ENCODE measurements at regions not wholly inside any gene's neighbourhood (a gene's known extent, or its start where the extent isn't known, plus 50 kb on each side); places are given as distances from the start of the nearest gene placed in this dataset.

DNA sequence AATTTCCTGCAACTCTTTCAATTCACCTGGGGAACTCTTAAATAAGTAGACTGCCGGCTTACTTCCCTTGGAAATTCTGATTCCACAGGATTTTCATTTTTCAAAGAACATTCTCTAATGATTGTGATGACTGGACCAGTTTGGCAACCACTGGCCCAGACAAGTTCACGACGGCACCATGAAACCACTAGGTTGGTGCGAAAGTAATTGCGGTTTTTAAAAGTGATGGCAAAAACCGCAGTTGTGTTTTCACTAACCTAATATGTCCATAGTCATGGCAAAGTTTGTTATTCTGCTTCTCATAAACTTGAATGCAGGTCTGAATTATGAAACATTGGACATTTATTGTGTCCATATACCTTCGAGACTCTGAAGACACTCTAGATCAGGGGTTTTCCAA lies 317.2 kb downstream of the IRX1 start:
- ATAC-seq (ENCODE audit: poor library complexity) (no peak), DNase-seq (no peak)
- intact Hi-C loops (cut with DNase I): no loop called here

DNA sequence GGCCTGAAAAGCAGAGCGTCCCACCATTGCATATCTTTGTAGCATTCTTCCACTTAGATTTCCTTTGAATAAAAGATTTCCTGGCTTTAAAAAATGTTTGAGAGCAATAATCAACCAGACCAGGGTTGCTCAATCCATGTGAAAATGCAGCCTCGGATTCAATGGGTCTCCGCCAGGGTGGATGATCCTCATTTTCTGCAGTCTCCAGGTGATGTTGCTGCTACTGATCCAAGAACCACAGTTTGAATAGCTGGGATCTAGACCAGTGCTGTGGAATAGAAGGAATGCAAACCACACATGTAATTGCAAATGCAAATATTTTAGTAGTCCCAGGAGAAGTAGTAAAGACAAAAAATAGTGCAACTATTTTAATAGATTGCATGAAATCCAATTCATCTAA lies 317.6 kb downstream of the IRX1 start:
- DNase-seq: no peak
- no peak for ATAC-seq (ENCODE audit: poor library complexity)
- intact Hi-C loops (cut with DNase I): no loop called here

DNA sequence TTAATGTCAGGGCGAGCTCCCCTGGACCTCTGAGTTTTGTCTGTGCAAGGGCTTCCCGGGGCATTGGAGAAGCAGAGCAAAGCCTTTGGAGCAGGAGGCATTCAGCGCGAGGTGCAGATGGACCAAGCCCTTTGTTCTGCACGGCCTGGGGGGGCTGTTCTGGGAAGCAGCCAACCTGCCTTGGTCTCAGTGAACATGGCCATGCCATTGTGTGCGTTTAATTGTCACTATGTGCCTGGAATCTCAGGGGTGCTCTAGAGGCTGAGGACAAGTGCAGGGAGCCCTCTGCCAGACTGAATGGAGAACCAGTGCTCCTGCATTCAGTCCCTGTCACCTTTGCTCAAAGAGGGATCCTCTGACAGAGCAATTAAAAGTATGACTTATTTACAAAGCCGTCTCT lies 329.4 kb downstream of the IRX1 start:
- intact Hi-C loops (cut with DNase I): no loop called here

DNA sequence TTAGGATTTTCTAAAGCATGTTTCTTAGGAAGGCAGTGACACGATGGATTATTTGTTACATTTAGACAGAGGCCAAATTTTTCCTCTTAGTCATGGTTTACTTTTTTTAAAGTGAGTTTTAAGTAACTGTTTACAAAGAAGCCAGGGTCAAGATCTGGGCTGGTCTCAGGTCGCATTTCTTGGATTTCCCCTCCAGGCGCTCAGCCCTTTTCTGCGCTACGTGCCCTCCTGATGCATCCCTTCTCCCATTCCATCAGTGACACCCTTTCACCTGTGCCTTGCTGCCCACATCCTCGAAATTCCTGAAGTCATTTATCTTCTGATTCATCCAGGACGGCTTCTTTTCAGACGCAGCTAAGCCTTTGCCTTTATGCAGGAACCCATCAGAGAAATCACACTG lies 330.3 kb downstream of the IRX1 start:
- no peak for DNase-seq
- no peak for ATAC-seq (ENCODE audit: poor library complexity)
- intact Hi-C loops (cut with DNase I): no loop called here

More for the DNA sequence above, 329.4 kb downstream of the IRX1 start:
- ATAC-seq (ENCODE audit: poor library complexity) (no peak), DNase-seq (no peak)

DNA sequence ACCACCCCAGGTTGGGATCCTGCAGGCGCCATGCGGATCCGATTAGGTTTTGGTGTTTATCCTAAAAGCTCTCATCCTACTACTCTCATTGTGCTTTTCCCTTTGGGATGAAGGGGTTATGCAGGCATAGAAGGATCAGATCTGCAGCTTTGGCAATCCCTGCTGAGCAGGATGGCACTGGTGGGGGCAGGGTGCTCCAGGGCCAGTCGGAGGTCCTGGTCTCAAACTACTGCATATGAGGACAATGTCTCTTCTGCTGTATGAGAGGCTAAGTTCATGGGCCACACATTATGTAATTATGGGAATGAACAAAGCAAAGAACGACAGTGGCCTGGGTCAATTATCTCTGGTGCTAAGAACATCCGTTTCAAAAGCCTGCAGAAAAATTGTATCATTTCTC lies 334.2 kb downstream of the IRX1 start:
- intact Hi-C loops (cut with DNase I): no loop called here
- ATAC-seq (ENCODE audit: poor library complexity) (no peak), DNase-seq (no peak)

DNA sequence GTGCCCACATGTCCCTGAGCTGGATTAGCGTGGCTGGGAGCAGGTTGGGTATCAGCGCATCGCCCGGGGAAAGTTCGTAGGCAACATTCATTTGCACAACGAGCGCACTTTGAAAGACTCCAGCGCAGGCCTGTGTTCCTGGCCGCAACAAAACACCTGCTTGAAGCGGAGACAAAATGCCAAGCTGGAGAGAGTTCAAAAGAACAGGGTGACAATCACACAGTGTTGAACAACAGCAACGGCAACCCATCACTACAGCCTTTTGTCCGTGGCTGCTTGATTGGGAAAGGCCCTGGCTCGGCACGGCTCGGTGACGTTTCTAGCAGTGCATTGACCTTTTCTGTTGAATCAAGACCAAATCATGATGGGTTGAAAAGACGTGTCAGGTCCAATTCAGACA lies 336.3 kb downstream of the IRX1 start:
- intact Hi-C loops (cut with DNase I): no loop called here
- no peak for ATAC-seq (ENCODE audit: poor library complexity)
- DNase-seq: no peak

DNA sequence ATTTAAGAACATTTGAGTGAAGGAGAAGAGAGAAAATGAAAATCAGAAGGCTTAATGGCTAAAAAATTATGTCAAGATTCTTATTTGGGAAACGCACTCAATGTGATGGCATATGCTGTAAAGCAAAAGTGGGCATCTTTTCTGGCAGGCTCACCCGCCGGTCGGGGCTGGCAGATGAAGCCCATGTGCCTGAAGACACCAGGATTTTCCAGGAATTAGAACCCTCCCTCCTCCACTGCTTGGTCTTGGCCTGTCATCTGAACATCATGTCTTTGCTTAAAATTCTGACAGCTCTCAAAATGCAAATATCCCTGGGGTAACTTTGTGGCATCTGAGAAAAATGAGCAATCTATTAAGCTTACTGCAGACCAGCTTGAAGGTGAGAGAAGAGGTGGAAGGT lies 337.9 kb downstream of the IRX1 start:
- ATAC-seq (ENCODE audit: poor library complexity): no peak
- intact Hi-C loops (cut with DNase I): no loop called here

DNA sequence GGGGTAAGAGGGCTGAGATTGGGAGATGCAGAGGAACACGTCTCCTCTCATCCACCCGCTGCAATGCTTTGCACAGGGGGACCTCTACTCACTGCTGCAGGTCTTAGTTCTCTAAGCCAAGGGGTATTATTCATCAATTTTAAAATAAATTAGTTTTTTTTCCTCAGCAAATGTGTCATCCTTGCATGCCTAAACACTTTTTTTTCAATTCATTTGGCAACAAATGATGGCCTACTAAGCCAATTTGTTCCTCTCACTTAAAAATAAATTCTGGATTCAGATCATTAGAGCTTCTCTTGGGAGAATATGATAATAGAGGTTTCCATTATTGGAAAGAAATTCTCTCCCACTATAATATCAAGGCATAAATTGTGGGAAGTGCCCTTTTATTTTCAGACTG lies 338.3 kb downstream of the IRX1 start:
- no peak for DNase-seq
- ATAC-seq (ENCODE audit: poor library complexity): no peak
- intact Hi-C loops (cut with DNase I): no loop called here

More for the DNA sequence above, 337.9 kb downstream of the IRX1 start:
- no peak for DNase-seq

DNA sequence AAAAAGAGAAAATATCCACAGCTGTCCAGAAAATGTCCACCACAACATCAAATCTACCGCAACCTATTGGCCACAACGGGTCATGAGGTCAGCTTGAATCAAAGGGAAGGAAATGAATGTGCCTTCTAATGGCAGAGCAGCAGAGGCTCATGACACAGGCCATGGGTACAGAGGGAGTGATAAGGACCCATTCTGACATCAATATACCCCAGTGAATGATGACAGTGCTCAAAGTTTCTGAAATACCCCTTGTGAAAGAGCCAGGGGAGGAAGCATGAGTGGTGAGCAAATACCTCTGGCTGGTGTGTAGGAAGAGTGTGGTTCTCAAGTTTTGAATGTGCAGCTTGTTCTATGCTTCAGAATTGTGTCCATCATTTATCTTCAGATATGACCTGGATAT lies 348.2 kb downstream of the IRX1 start:
- intact Hi-C loops (cut with DNase I): no loop called here
- ATAC-seq (ENCODE audit: poor library complexity): no peak

DNA sequence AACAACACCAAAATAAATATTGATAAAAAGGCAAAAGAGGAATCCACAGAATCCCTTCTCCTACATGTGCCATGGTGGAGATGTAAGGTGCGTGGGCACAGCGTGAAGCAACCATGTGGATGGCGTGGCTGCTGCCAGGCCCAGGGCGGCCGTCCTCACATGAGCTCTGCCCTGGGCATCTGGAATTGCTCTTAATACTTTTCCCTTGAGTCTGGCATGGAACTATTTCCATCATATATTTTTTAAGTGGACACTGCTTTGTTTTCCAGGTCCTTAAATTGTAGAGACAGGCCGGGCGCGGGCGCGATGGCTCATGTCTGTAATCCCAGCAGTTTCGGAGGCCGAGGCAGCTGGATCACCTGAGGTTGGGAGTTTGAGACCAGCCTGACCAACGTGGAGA lies 349.3 kb downstream of the IRX1 start:
- no peak for DNase-seq
- no peak for ATAC-seq (ENCODE audit: poor library complexity)
- intact Hi-C loops (cut with DNase I): no loop called here

More for the DNA sequence above, 348.2 kb downstream of the IRX1 start:
- no peak for DNase-seq

DNA sequence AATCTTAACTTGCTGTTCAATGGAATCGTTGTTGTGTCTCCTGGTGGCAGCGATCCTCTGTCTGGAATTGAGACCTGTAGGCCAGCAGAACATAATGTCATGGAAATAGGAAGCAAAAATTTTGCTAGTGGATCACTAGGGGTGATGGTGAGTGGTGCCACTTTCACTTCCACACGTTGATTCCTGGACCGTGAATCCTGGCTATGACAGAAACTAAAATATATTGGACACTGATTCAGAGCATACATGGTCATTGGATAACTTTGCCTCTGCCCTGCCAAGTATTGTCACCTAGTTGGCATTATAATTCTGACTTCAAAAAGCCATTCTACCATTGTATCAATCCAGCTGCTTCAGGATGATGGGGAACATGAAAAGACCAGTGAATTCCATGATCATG lies 353.2 kb downstream of the IRX1 start:
- intact Hi-C loops (cut with DNase I): no loop called here
- DNase-seq (no peak), ATAC-seq (ENCODE audit: poor library complexity) (no peak)

DNA sequence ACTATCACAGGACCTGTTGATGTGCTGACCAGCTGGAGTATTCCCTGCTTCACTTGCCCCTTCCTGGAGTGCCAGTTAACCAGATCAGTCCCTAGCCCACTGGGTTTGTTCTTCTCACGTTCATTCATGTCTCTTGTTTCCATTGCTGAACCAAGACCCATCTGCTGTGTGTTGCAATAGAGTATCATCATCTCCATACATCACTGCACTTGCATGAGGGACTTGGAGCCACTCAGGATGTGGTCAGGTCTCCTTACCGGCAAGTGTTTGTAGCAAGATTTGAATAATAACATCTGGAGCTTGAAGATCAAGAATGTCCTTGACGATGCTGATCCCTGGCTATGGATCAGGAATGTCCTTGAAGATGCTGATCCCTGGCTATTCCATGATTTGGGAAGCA lies 358.6 kb downstream of the IRX1 start:
- DNase-seq (no peak), ATAC-seq (ENCODE audit: poor library complexity) (no peak)
- intact Hi-C loops (cut with DNase I): no loop called here

DNA sequence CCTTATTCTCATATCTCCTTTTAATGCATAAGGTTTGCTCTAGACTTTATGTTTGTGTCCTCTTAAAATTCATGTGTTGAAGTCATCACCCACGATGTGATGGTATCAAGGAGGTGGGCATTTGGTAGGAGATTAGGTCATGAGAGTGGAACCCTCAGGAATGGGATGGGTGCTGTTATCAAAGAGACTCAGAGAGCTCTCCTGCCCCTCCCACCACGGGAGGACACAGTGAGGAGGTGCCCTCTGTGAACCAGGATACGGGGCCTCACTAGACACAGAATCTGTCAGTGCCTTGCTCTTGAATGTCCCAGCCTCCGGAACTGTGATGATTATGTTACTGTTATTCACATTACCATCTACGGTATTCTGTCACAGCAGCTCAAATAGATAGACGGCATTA lies 359.0 kb downstream of the IRX1 start:
- ATAC-seq (ENCODE audit: poor library complexity): no peak
- intact Hi-C loops (cut with DNase I): no loop called here
- no peak for DNase-seq

DNA sequence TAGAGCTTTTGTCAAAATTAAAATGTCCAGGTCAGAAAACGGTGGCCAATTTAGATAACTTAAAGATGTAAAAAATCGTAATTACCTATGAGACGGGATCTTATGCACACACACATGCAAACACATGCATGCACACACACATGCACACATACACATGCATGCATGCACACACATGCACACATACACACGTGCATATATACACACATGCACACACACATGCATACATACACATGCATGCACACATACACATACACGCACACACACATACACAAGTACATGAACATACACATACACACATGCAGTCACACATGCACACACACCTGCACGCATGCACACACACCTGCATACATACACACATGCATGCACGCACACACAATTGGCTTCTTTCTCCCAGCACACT lies 362.0 kb downstream of the IRX1 start:
- no peak for DNase-seq
- ATAC-seq (ENCODE audit: poor library complexity): no peak
- intact Hi-C loops (cut with DNase I): no loop called here

DNA sequence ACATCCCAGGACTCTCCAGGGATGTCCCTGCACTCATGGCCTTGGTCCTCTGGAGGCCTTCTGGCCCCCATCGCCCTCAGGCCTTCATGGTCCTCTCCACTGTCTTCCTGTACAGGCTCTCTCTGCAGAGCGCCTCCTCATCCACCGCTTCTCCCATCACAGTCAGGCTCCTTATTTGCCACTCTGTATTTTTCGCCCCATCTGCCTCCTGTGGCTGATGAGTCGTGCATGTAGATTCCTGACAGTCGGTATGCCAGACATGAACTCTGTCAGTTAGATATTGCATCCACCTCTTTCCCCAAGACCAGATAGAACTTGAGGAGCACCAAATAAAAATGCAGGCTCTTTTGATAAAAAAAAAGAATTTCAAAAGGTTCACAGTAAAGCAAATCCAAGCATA lies 362.8 kb downstream of the IRX1 start:
- intact Hi-C loops (cut with DNase I): no loop called here
- no peak for ATAC-seq (ENCODE audit: poor library complexity)
- no peak for DNase-seq

DNA sequence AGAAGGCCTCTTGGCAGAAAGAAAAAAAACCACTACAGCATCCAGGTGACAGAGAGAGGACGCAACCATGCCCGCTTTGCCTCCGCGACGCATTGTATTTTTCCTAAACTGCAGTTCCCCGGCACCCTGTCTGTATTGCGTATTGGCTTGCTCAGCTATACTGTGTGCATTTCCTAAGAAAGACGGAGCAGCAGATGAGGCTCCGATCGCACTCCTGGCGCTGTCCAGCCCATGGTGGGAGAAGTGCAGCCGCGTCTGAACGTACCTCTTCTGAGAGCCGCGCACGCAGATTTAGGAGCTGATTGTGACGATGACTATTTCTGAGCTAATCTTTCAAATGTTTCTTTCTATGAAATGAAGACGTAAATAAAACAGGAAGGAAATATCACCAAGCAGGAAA lies 366.5 kb downstream of the IRX1 start:
- DNase-seq (no peak), ATAC-seq (ENCODE audit: poor library complexity) (no peak)
- intact Hi-C loops (cut with DNase I): no loop called here

DNA sequence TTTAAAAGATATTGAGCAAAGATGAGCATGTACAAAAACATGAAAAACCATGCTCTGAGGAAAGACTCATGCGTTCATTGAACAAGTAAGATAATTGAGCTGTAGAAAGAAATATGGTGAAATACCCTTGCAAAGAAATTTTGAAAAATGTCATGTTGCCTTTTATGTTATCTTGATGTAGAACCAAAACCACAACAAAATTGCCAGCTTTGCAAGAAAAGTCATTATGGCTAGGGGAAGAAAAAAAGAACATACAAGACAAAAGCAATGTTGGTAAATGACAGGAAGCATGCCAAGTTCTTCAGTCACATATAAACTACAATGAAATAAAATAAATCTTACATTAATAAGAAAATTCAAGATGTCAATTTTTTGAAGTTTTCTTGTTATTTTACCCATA lies 368.0 kb downstream of the IRX1 start:
- intact Hi-C loops (cut with DNase I): no loop called here
- ATAC-seq (ENCODE audit: poor library complexity) (no peak), DNase-seq (no peak)

DNA sequence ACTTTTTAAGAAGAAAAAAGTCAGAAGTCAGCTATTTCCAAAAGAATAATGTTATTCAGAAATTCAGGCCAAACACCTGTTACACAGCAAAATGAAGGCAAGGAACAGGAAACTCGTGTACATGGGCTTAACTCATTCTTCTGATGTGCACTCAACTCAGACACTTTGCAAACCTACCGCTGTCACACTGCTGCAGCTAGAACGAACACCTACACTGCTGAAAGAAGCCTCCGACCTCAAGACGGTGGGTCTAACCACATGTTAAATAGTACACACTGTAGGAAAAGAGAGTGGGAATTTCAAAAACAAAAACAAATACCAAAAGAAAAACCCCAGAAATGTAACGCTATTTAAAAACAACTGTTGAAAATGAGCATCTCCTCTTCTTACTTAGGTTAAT lies 384.5 kb downstream of the IRX1 start:
- ATAC-seq (ENCODE audit: poor library complexity) (no peak), DNase-seq (no peak)
- intact Hi-C loops (cut with DNase I): no loop called here

DNA sequence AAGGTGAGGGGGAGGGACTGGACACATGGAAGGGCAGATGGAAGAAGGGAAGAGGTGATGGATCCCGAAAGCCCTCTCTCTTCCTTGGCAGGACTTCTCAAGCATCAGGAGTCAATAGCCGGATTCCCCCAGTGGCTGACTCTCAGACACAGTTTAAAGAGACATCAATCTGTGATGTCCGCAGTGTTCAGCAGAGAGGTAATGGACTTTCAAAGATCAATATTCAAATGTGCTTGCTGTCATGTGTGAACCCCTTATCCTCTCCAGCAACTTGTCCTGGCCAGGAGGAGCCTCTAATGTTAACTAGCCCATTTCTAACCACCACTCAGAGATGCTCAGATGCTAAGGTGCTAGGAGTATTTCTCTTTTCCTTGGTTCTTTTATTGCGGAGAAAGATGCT lies 392.2 kb downstream of the IRX1 start:
- intact Hi-C loops (cut with DNase I): no loop called here
- no peak for DNase-seq
- no peak for ATAC-seq (ENCODE audit: poor library complexity)

DNA sequence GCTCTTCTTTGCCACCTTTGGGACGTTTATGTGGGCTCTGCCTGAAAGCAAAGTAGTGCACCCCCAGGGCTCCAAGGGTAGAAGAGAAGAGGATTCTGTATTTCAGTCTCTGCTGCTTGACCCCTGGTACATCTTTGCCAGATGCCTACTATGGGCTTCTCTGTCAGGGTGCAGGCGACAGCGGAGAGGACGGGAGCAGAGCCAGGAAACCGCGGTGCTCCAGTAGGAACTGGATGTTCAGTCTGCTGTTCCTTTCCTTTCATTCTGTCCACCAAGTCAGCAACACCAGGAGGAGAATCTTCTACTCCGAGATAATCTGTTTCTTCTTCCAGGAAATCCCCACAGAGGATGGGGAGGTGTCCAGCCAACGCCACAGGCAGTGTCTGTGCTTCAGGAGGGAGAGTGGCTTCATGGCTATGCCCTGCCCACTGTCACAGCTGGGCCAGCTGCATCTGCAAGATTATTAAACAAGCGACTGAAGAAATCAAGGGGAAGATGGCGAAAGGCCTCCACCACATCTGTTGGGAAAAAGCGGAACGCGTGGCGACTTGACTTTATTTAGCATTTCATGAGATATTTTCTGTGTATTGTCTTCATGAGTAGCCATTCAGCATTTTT lies 398.3 kb downstream of the IRX1 start:
- DNase-seq: peak; percentile 70
- intact Hi-C loops (cut with DNase I): no loop called here
- ATAC-seq (ENCODE audit: poor library complexity): peak; percentile 86

DNA sequence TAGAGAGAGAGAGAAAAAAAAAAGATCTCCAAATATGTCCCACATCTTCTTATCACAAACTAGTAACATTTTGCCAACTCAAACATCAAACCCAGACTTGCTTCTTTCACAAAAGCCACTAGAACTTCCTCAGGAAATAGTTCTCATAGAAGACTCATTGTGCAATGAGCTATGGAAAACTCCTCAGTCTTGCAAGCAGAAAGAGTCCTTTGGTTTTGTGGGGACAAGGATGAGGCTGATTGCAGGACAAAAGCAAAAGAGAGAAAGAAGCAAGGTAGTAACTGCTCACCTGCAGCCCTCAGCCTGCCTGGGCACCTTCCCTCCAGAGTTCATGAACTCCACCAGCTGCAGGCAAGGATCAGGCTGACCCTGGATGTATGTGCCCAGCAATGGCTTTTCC lies 399.0 kb downstream of the IRX1 start:
- DNase-seq (no peak), ATAC-seq (ENCODE audit: poor library complexity) (peak; percentile 72)
- intact Hi-C loops (cut with DNase I): no loop called here
